ENCODE measurements at regions not wholly inside any gene's neighbourhood (a gene's known extent, or its start where the extent isn't known, plus 50 kb on each side); places are given as distances from the start of the nearest gene placed in this dataset.
"Not testable (repeated sequence)": the region's sequence is repeated elsewhere in the genome, so short reads cannot be mapped to it uniquely, and the experiment has no call there.

GRCh38 chr3:27552708-27553107 lies 68.5 kb upstream of the SLC4A7 start:
- Mint-ChIP-seq H3K9me3 (peaks cover 55% of the 10 kb centered on the region), H3K27me3 (ENCODE audit: low read depth) (peaks cover 19% of the 10 kb centered on the region), H3K36me3 (peaks cover 44% of the 10 kb centered on the region)
- CTCF ChIA-PET; H3K4me3 Mint-ChIP-seq; H3K27ac Mint-ChIP-seq; H3K4me1 Mint-ChIP-seq; POLR2A ChIA-PET; DNase-seq (ENCODE audit: low spot score); ATAC-seq: not testable (repeated sequence)

- H3K36me3 Mint-ChIP-seq: peaks cover 44% of the 10 kb centered on the region
- DNase-seq (ENCODE audit: low spot score); POLR2A ChIA-PET; H3K27ac Mint-ChIP-seq; H3K4me3 Mint-ChIP-seq; ATAC-seq; CTCF ChIA-PET; H3K4me1 Mint-ChIP-seq: not testable (repeated sequence)
- peaks cover 55% of the 10 kb centered on the region for H3K9me3 Mint-ChIP-seq
- peaks cover 19% of the 10 kb centered on the region for H3K27me3 Mint-ChIP-seq (ENCODE audit: low read depth)
Measured at GRCh38 chr3:27551413-27551812, 67.2 kb upstream of the SLC4A7 start.

GRCh38 chr3:27545061-27545460 lies 60.9 kb upstream of the SLC4A7 start:
- Mint-ChIP-seq H3K4me3 (no peak overlapping the region), H3K27ac (no peak overlapping the region; the same call in 1 of the 2 replicates), H3K9me3 (peaks cover 7% of the 10 kb centered on the region), H3K36me3 (no peaks in the 10 kb centered on the region), H3K4me1 (peaks cover 32% of the 10 kb centered on the region), H3K27me3 (ENCODE audit: low read depth) (no peaks in the 10 kb centered on the region)
- TF ChIP-seq ZNF232 (CRISPR knock-in tag; IDR thresholded peaks at IDR 0.05) (no peak), ZMAT4 (CRISPR knock-in tag; IDR thresholded peaks at IDR 0.05) (no peak), TEAD1 (CRISPR knock-in tag; IDR thresholded peaks at IDR 0.05) (no peak), GABPB1 (CRISPR knock-in tag; IDR thresholded peaks at IDR 0.05) (no peak), ZNF532 (CRISPR knock-in tag; IDR thresholded peaks at IDR 0.05; ENCODE audit: borderline replicate concordance) (no peak), USF2 (CRISPR knock-in tag; IDR thresholded peaks at IDR 0.05) (no peak), ETV6 (CRISPR knock-in tag; IDR thresholded peaks at IDR 0.05) (no peak)
- POLR2A ChIA-PET: no interaction called here
- CTCF ChIA-PET: no interaction called here
- no peak for DNase-seq (ENCODE audit: low spot score)
- no peak for ATAC-seq

GRCh38 chr3:27544372-27544865 lies 60.2 kb upstream of the SLC4A7 start:
- H3K27me3 Mint-ChIP-seq (ENCODE audit: low read depth): no peaks in the 10 kb centered on the region
- peak overlapping the region; percentile 51; the same call in 1 of the 2 replicates for H3K27ac Mint-ChIP-seq
- CTCF ChIA-PET: no interaction called here
- POLR2A ChIA-PET: no interaction called here
- 0 out of 2 replicates have a peak, but pooled peaks cover under 1% of the 10 kb centered on the region for H3K9me3 Mint-ChIP-seq
- H3K36me3 Mint-ChIP-seq: no peaks in the 10 kb centered on the region
- peaks cover 36% of the 10 kb centered on the region for H3K4me1 Mint-ChIP-seq
- DNase-seq (ENCODE audit: low spot score): no peak
- ATAC-seq: no peak
- no peak overlapping the region for H3K4me3 Mint-ChIP-seq
- TF ChIP-seq AFF4 (CRISPR knock-in tag; IDR thresholded peaks at IDR 0.05; ENCODE audit: borderline replicate concordance) (no peak), ELF4 (CRISPR knock-in tag; IDR thresholded peaks at IDR 0.05; ENCODE audit: low read depth) (no peak), HMGXB4 (CRISPR knock-in tag; IDR thresholded peaks at IDR 0.05) (no peak), SMAD4 (CRISPR knock-in tag; IDR thresholded peaks at IDR 0.05) (no peak), IRF1 (CRISPR knock-in tag; IDR thresholded peaks at IDR 0.05) (no peak), NFE2L1 (CRISPR knock-in tag; IDR thresholded peaks at IDR 0.05) (no peak), MYBL2 (CRISPR knock-in tag; IDR thresholded peaks at IDR 0.05) (no peak), TEAD1 (CRISPR knock-in tag; IDR thresholded peaks at IDR 0.05) (no peak)

Measured in WTC11 (cell line).